ENCODE measurements at regions not wholly inside any gene's neighbourhood (a gene's known extent, or its start where the extent isn't known, plus 50 kb on each side); places are given as distances from the start of the nearest gene placed in this dataset.

GRCh38 chr20:51266353-51266752, 243.4 kb upstream of the KCNG1 start:
- DNase-seq (ENCODE audit: low read depth in 3 of 3): no peak

DNA sequence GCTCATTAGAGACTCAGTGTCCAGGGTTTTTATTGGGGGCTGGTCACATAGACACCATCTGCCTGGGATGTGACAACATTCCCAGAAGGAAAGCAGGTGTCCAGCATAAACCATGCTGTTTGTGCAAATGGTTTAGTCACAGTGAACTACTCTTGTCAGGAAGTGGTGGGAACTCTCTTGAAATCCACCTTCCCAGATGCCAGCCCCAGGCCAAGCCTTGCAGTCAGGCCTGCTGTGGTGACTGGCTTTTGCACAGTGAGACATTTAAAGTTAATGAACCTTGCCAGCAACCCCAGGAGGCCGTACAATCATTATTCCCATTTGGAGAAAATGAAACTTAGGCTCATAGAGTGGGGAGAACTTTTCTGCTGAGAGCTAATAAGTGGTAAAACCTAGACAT, 242.5 kb upstream of the KCNG1 start:
- no peak for DNase-seq (ENCODE audit: low read depth in 3 of 3)

DNA sequence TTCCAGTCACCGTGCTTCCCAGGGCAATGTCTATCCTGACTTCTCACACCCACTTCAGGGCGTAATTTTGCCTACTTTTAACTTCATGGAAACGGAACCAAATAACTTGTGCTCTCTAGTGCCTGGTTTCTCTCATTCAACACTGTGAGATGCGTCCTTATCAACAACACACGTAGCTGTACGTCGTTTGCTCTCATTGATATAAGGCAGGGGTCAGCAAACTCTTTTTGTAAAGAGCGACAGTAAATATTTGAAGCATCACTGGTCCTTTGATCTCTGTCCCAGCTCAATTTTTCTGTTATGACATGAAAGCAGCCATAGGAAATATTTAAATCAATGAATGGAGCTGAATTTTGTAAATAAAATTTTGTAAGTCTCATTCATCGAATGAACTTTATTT, 239.3 kb upstream of the KCNG1 start:
- no peak for DNase-seq (ENCODE audit: low read depth in 3 of 3)

GRCh38 chr20:51259455-51259854, 236.5 kb upstream of the KCNG1 start:
- DNase-seq (ENCODE audit: low read depth in 3 of 3): no peak

- no peak for DNase-seq (ENCODE audit: low read depth in 3 of 3)
Observed at GRCh38 chr20:51258582-51259165, 235.8 kb upstream of the KCNG1 start.

- no peak for DNase-seq (ENCODE audit: low read depth in 3 of 3)
Observed at GRCh38 chr20:51255417-51255816, 232.5 kb upstream of the KCNG1 start.

- DNase-seq (ENCODE audit: low read depth in 3 of 3): no peak
Observed at GRCh38 chr20:51253280-51253679, 230.4 kb upstream of the KCNG1 start.

DNA sequence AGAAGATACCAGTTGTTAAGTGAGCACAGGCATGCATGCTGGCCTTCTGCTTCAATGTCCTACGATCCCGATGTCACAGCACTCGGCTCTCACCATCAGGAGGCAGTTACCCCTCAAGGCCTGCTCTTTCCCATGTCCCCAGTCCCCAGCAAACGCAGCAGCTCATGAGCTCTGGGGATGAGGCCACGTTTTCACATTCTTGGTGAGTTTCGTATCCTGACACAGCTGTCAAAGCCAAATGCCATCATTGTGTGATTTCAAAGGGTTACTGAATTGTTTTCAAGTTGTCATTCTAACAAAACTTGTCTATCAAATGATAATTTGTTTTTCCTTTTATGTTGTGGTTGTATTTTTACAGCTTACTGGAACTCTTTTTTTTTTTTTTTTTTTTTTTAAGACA, 226.9 kb upstream of the KCNG1 start:
- DNase-seq (ENCODE audit: low read depth in 3 of 3): no peak

GRCh38 chr20:51249215-51249614, 226.3 kb upstream of the KCNG1 start:
- DNase-seq (ENCODE audit: low read depth in 3 of 3): no peak

DNA sequence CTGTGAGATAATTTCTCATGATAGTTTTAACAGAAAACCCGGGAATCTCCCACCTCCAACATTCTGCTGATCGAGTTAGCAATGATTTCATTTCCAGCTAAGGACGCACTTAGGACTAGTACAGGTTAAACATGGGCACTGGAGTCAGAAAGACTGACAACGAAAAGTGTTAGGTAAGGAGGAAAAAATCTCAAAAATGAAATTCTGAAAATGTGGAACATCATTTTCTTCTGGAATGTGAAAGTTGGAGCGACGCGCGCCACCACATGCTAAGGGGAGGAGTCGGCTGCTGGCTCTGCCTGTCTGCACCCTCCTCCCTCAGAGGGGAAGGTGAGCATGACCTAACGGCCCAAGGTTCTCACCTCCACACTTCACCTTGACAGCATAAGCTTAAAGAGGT, 221.6 kb upstream of the KCNG1 start:
- DNase-seq (ENCODE audit: low read depth in 3 of 3): no peak

DNA sequence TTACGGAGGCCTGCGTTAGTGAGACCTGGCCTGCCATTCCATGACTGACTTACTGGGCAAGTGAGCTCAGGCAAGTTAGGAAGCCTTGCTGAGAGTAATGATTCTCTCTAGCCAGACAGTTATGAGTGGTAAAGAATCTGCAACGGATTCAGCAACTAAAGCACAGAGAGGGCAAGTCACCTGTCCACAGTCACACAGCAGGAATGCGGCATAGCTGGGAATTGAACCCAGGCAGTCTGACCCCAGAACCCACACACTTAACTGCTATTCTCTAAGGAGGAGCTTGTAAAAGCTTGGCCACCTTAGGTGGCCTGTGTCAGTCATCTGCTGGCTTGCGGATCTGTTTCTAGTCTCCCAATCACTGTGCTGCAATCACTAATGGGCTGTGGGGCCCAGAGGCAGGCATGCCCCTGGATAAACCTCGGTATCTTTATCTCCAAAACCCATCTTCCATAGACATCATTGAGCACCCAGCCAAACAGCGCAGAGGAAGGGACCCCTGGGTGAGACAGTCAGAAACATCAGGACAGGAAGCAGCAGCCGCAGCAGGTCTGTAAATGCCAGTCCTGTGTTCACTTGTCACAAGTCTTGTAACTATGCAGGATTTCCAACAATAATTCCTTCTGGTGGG, 215.9 kb upstream of the KCNG1 start:
- DNase-seq (ENCODE audit: low read depth in 3 of 3): no peak

GRCh38 chr20:51237791-51238190, 214.9 kb upstream of the KCNG1 start:
- DNase-seq (ENCODE audit: low read depth in 3 of 3): no peak

GRCh38 chr20:51237278-51237677, 214.4 kb upstream of the KCNG1 start:
- DNase-seq (ENCODE audit: low read depth in 3 of 3): no peak

- DNase-seq (ENCODE audit: low read depth in 3 of 3): no peak
Observed at GRCh38 chr20:51236421-51236820, 213.5 kb upstream of the KCNG1 start.

DNA sequence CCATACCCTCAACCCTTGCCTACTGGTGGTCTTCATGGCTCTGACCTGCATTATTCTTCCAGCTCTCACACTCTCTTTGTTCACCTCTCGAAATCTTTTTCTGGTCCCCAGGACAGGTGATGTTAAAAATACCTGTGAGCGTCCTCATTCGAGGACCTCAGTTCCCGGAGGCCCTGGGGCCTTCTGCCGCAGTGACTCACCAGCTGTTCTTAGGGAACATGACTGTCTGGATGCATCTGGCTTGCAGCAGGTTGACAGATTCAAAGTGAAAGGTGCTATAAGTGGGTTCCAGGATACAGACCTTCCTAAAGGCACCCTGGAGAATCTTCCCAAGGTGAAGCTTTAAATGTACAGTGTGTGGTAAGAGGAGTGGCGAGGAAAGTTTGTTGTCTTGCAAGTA, 210.4 kb upstream of the KCNG1 start:
- no peak for DNase-seq (ENCODE audit: low read depth in 3 of 3)

GRCh38 chr20:51230727-51231126, 207.8 kb upstream of the KCNG1 start:
- DNase-seq (ENCODE audit: low read depth in 3 of 3): no peak

DNA sequence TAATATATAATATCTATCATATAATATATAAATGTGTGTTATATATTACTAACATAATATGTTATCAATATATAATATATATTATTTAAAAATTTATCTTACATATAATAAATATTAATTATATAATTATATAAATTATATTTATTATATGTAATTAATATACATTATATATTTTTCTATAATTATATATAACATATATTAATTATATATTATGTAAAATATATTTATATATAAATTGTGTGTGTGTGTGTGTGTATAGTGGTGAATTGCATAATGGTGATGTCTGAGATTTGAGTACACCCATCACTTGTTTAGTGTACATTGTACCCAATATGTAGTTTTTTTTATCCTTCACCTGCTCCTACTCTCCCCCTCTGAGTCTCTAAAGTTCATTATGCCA, 205.9 kb upstream of the KCNG1 start:
- no peak for DNase-seq (ENCODE audit: low read depth in 3 of 3)

GRCh38 chr20:51227744-51228143, 204.8 kb upstream of the KCNG1 start:
- no peak for DNase-seq (ENCODE audit: low read depth in 3 of 3)

DNA sequence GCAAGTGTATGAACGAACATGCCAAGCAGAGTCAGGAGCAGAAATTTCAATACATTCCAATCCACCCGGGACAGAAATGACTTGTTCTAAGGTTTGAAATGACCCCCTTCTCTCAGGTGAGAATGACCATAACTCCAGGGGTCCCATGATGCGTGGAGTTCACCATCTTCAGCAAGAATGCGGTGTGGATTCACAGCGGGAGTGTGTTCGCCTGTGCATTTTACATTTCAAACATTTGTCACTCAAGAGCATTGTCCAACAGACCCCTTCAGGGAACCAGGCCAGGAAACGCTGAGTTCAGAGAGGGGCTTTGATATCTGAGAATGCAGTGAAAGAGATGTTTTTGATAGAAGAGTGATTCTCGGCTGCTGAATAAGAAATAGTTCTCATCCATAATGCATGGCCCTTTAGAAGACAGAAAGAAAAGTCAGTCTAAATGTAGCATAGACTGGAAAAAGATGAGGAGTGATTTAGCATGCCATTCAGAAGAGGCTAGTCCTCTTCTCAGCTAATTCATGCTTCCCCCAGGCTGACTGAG, 200.3 kb upstream of the KCNG1 start:
- DNase-seq (ENCODE audit: low read depth in 3 of 3): no peak

DNA sequence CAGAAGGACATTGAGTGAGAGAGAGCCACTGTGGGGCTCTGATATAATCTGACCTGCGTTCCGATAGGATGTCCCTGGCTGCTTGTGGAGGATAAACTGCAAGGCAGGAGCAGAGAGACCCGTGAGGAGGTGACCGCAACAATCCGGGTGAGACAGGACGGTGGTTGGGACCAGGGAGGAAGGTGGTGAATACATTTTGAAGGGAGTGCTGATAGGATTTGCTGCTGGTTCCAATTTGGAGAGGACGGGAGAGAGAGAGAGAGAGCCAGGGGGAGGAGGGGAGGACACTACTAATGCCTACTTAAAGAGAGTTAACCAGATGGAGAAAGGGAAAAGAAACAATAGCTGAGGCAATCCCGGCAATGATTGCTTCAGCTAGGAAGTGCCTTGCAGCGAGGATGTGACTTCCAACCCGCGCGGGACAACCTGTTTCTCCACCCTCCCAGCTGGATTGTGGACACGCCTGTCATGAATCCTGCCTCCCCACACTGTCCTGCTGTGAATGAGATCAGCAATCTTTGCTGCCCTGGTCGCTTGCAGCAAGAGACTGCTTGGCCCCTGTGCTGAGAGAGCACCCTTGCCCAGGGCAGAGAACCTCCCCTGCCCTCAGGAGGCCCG, 199.0 kb upstream of the KCNG1 start:
- no peak for DNase-seq (ENCODE audit: low read depth in 3 of 3)

- no peak for DNase-seq (ENCODE audit: low read depth in 3 of 3)
Observed at GRCh38 chr20:51221103-51221502, 198.2 kb upstream of the KCNG1 start.

DNA sequence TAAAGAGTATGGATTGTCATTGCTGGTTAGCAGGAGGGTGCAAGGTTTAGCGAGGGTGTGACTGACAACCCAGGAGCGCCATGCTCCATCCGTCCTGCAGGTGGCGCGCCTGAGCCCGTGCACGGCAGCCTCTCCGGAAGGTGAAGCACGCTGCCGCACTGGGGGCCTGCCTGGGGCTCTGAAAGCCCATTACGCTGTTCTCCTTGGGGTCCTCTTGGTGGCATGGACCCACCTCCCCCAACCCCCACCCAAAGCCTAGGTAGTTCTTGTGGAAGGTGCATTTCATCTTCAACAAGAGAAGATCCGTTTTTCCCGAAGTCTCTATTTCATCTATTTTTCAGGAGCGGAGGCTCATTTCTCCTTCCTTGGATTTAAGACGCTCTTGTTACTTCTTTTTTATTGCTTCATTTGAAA, 197.4 kb upstream of the KCNG1 start:
- peak; percentile 36 to 62 (median 57) for DNase-seq (ENCODE audit: low read depth in 3 of 3)

- DNase-seq (ENCODE audit: low read depth in 3 of 3): no peak
Observed at GRCh38 chr20:51219544-51219943, 196.6 kb upstream of the KCNG1 start.

All from stimulated activated CD4-positive, alpha-beta T cell treated with anti-CD3 and anti-CD28 coated beads, TNF-alpha, amount 100 ng/mL, for 48 hours (primary cell).